B cell (primary cell): ENCODE measurements at regions not wholly inside any gene's neighbourhood (a gene's known extent, or its start where the extent isn't known, plus 50 kb on each side); places are given as distances from the start of the nearest gene placed in this dataset.

Source experiments
- ATAC-seq: fragments of 200-7000 bp; cut with Tn5 transposase; one replicate; pipeline ENCODE4 v1.10.0; 2021; ENCODE audit warnings: low read depth, mild to moderate bottlenecking, moderate number of reproducible peaks, moderate library complexity
- CTCF ChIA-PET: fragments of 350-600 bp; sonication (Branson Sonifier 250); formaldehyde crosslinking; loops from one replicate; lab custom pipeline; 2021; ENCODE audit warnings: antibody characterized with exemption, inconsistent platforms; lab: Charles Lee
- POLR2A ChIA-PET: fragments of 350-600 bp; sonication (Branson Sonifier 250); formaldehyde crosslinking; loops from one replicate; lab custom pipeline; 2021; ENCODE audit warnings: antibody characterized with exemption; lab: Charles Lee
- DNase-seq: peaks from one replicate; pipeline ENCODE4 v3.0.0; 2013
- H2AFZ ChIP-seq: 2 replicates; pipeline ENCODE4 v1.6.1; 2012; ENCODE audit warnings: mild to moderate bottlenecking, low read depth, low read length; ENCODE audit not compliant: insufficient read depth, poor library complexity, severe bottlenecking
- H3K27ac ChIP-seq, 2 donors: 1 replicate in 1 of 2; 2 replicates in 1 of 2; pipeline ENCODE4 v1.5.1; 2012 to 2013; ENCODE audit warnings: low read length in 2 of 2, mild to moderate bottlenecking in 2 of 2, moderate library complexity in 1 of 2
- H3K27me3 ChIP-seq, 4 experiments: fragments of 200-600 bp in 1 of 4; sonication (generic) in 1 of 4; replicated peaks in 1 of 4; 1 replicate in 2 of 4; 2 replicates in 2 of 4; pipeline versions ENCODE4 v1.6.1 to v1.7.0; 2013 to 2016; ENCODE audit warnings: low read length in 3 of 4, mild to moderate bottlenecking in 2 of 4, mixed read lengths in 1 of 4, moderate library complexity in 1 of 4; ENCODE audit not compliant: insufficient read depth in 4 of 4, control insufficient read depth in 3 of 4; ENCODE audit errors: control extremely low read depth in 1 of 4
- H3K36me3 ChIP-seq, 2 experiments: replicated peaks in 1 of 2; 1 replicate in 1 of 2; 2 replicates in 1 of 2; pipeline versions ENCODE4 v1.6.1 to v1.7.1; 2013; ENCODE audit warnings: low read length in 1 of 2; ENCODE audit not compliant: insufficient read depth in 2 of 2, control insufficient read depth in 1 of 2; ENCODE audit errors: control extremely low read depth in 1 of 2, extremely low read depth in 1 of 2
- H3K4me1 ChIP-seq, 2 donors: fragments of 200-600 bp in 1 of 2; sonication (generic) in 1 of 2; 1 replicate in 1 of 2; 2 replicates in 1 of 2; pipeline versions ENCODE4 v1.5.1 to v1.6.1; 2013 to 2017; ENCODE audit warnings: low read length in 2 of 2; ENCODE audit not compliant: control insufficient read depth in 2 of 2, insufficient read depth in 2 of 2
- H3K4me2 ChIP-seq: replicated peaks from 2 replicates; pipeline ENCODE3; 2012; ENCODE audit warnings: mild to moderate bottlenecking, low read depth, low read length; ENCODE audit not compliant: poor library complexity, severe bottlenecking
- H3K4me3 ChIP-seq, 5 experiments: fragments of 200-600 bp in 1 of 5; sonication (generic) in 1 of 5; 1 replicate in 3 of 5; 2 replicates in 2 of 5; pipeline versions ENCODE4 v1.5.1 to v1.7.0; 2011 to 2016; ENCODE audit warnings: low read length in 4 of 5, mild to moderate bottlenecking in 4 of 5, low read depth in 2 of 5, control low read depth in 1 of 5, moderate library complexity in 1 of 5; ENCODE audit not compliant: insufficient read depth in 1 of 5; ENCODE audit errors: control extremely low read depth in 1 of 5, extremely low read depth in 1 of 5
- H3K79me2 ChIP-seq: fragments of 200-600 bp; sonication (generic); one replicate; pipeline ENCODE4 v1.6.0; 2016; ENCODE audit warnings: low read length; ENCODE audit not compliant: control insufficient read depth, insufficient read depth
- H3K9ac ChIP-seq: fragments of 200-600 bp; sonication (generic); 2 replicates; pipeline ENCODE4 v1.6.1; 2017; ENCODE audit warnings: mild to moderate bottlenecking, low read length, moderate library complexity
- H3K9me3 ChIP-seq, 3 donors: one replicate each; pipeline versions ENCODE4 v1.6.1 to v1.7.1; 2013; ENCODE audit warnings: low read length in 2 of 3; ENCODE audit not compliant: control insufficient read depth in 2 of 3, insufficient read depth in 1 of 3; ENCODE audit errors: control extremely low read depth in 1 of 3
- H4K20me1 ChIP-seq: 2 replicates; pipeline ENCODE4 v1.6.0; 2012; ENCODE audit warnings: mild to moderate bottlenecking, low read length; ENCODE audit not compliant: insufficient read depth, control insufficient read depth, poor library complexity, severe bottlenecking
- H3K27ac Mint-ChIP-seq: one replicate; pipeline ENCODE4 v1.8.0; 2021; ENCODE audit warnings: mixed read lengths
- H3K27me3 Mint-ChIP-seq: one replicate; pipeline ENCODE4 v1.8.0; 2021; ENCODE audit warnings: mixed read lengths
- H3K4me1 Mint-ChIP-seq: one replicate; pipeline ENCODE4 v1.8.0; 2021; ENCODE audit warnings: mixed read lengths
- H3K4me3 Mint-ChIP-seq: one replicate; pipeline ENCODE4 v1.8.0; 2021; ENCODE audit warnings: mixed read lengths
- H3K9me3 Mint-ChIP-seq: one replicate; pipeline ENCODE4 v1.8.0; 2022; ENCODE audit warnings: mixed read lengths; ENCODE audit not compliant: insufficient read depth
- CTCF ChIP-seq: fragments of 200-600 bp; IDR thresholded peaks from one replicate; pipeline ENCODE4 v1.8.0; 2022; ENCODE audit warnings: antibody characterized with exemption, mild to moderate bottlenecking
- EZH2 ChIP-seq: IDR thresholded peaks from 2 replicates; pipeline ENCODE4 v1.6.1; 2012; ENCODE audit warnings: borderline replicate concordance, low read depth, mild to moderate bottlenecking, moderate library complexity, low read length; ENCODE audit not compliant: insufficient read depth, poor library complexity, severe bottlenecking
- WGBS: methylation state at CpG from one replicate; pipeline ENCODE4 v1.1.5; 2013; ENCODE audit warnings: missing lambda C conversion rate; ENCODE audit not compliant: insufficient coverage; 5-methylcytosine and 5-hydroxymethylcytosine counted together
- intact Hi-C: fragments of 100-400 bp; cut with micrococcal nuclease; formaldehyde crosslinking; loops from one replicate; pipeline ENCODE4 v1.10.0; 2022

- Histone ChIP-seq H3K9ac (no peak overlapping the region), H3K4me1 (no peaks in the 10 kb centered on the region), H3K79me2 (no peaks in the 10 kb centered on the region), H3K4me2 (no peak overlapping the region), H3K36me3 (no peaks in the 10 kb centered on the region), H3K4me3 (no peak overlapping the region), H3K9me3 (no peaks in the 10 kb centered on the region), H3K27ac (no peak overlapping the region), H2AFZ (no peak overlapping the region), H3K27me3 (no peaks in the 10 kb centered on the region), H4K20me1 (no peaks in the 10 kb centered on the region)
- TF ChIP-seq EZH2, result no peak
- TF ChIP-seq CTCF, result no peak
- Mint-ChIP-seq H3K9me3 (peaks cover 6% of the 10 kb centered on the region), H3K27ac (no peak overlapping the region), H3K4me1 (no peaks in the 10 kb centered on the region), H3K27me3 (peaks cover 11% of the 10 kb centered on the region), H3K4me3 (no peak overlapping the region)
- DNase-seq (no peak), ATAC-seq (no peak)
- intact Hi-C loops, result no loop called here
- ChIA-PET POLR2A (no interaction called here), CTCF (no interaction called here)
Observed at GRCh38 chr2:173690349-173690748, 274.8 kb downstream of the SP3 start.

GRCh38 chr2:173692068-173692467 lies 273.1 kb downstream of the SP3 start:
- Mint-ChIP-seq H3K27ac (no peak overlapping the region), H3K4me1 (no peaks in the 10 kb centered on the region), H3K27me3 (peaks cover 11% of the 10 kb centered on the region), H3K4me3 (no peak overlapping the region), H3K9me3 (peaks cover 6% of the 10 kb centered on the region)
- 90% methylated on average over 2 of the region's 5 CpGs for WGBS
- Histone ChIP-seq H4K20me1 (no peaks in the 10 kb centered on the region), H3K79me2 (no peaks in the 10 kb centered on the region), H2AFZ (no peak overlapping the region), H3K9ac (no peak overlapping the region), H3K27ac (no peak overlapping the region), H3K9me3 (no peaks in the 10 kb centered on the region), H3K4me2 (no peak overlapping the region), H3K27me3 (no peaks in the 10 kb centered on the region), H3K4me1 (no peaks in the 10 kb centered on the region), H3K4me3 (no peak overlapping the region), H3K36me3 (no peaks in the 10 kb centered on the region)
- TF ChIP-seq EZH2, result no peak
- no peak for TF ChIP-seq CTCF
- ATAC-seq, result no peak
- CTCF ChIA-PET, result no interaction called here
- POLR2A ChIA-PET, result no interaction called here
- no peak for DNase-seq
- intact Hi-C loops, result no loop called here
